ENCODE measurements at regions not wholly inside any gene's neighbourhood (a gene's known extent, or its start where the extent isn't known, plus 50 kb on each side); places are given as distances from the start of the nearest gene placed in this dataset.
"Not testable (repeated sequence)": the region's sequence is repeated elsewhere in the genome, so short reads cannot be mapped to it uniquely, and the experiment has no call there.

GRCh38 chr12:46659032-46659650 lies 166.7 kb downstream of the SLC38A4 start:
- H3K27ac ChIP-seq (ENCODE audit: low read depth, low read length), result no peak overlapping the region

GRCh38 chr12:46657453-46658411 lies 168.1 kb downstream of the SLC38A4 start:
- Histone ChIP-seq H3K27me3 (ENCODE audit: control insufficient read depth in 1 of 2, insufficient read depth in 2 of 2, low read length in 2 of 2) (no peaks in the 10 kb centered on the region), H3K9me3 (ENCODE audit: control insufficient read depth in 1 of 2, low read length in 2 of 2) (no peaks in the 10 kb centered on the region), H3K4me1 (ENCODE audit: control insufficient read depth in 1 of 2, insufficient read depth in 2 of 2, low read length in 2 of 2) (peaks cover 4 to 13% of the 10 kb centered on the region in 2 donors), H3K9ac (ENCODE audit: low read depth in 1 of 2, low read length in 2 of 2) (no peak overlapping the region), H3K4me3 (ENCODE audit: low read depth in 1 of 2, low read length in 2 of 2) (no peak overlapping the region), H3K27ac (ENCODE audit: low read depth, low read length) (no peak overlapping the region), H3K36me3 (ENCODE audit: control insufficient read depth in 1 of 2, insufficient read depth in 2 of 2, low read length in 2 of 2) (no peaks in the 10 kb centered on the region)

More at GRCh38 chr12:46659032-46659650, 166.7 kb downstream of the SLC38A4 start:
- no peaks in the 10 kb centered on the region for H3K36me3 ChIP-seq (ENCODE audit: control insufficient read depth in 1 of 2, insufficient read depth in 2 of 2, low read length in 2 of 2)
- H3K9me3 ChIP-seq (ENCODE audit: control insufficient read depth in 1 of 2, low read length in 2 of 2), result no peaks in the 10 kb centered on the region
- no peak overlapping the region for H3K9ac ChIP-seq (ENCODE audit: low read depth in 1 of 2, low read length in 2 of 2)
- H3K4me1 ChIP-seq (ENCODE audit: control insufficient read depth in 1 of 2, insufficient read depth in 2 of 2, low read length in 2 of 2), result peaks cover 4 to 13% of the 10 kb centered on the region in 2 donors
- H3K27me3 ChIP-seq (ENCODE audit: control insufficient read depth in 1 of 2, insufficient read depth in 2 of 2, low read length in 2 of 2), result no peaks in the 10 kb centered on the region
- H3K4me3 ChIP-seq (ENCODE audit: low read depth in 1 of 2, low read length in 2 of 2), result no peak overlapping the region

- H3K36me3 ChIP-seq (ENCODE audit: control insufficient read depth in 1 of 2, insufficient read depth in 2 of 2, low read length in 2 of 2); H3K27ac ChIP-seq (ENCODE audit: low read depth, low read length); H3K9me3 ChIP-seq (ENCODE audit: control insufficient read depth in 1 of 2, low read length in 2 of 2); H3K4me3 ChIP-seq (ENCODE audit: low read depth in 1 of 2, low read length in 2 of 2); H3K9ac ChIP-seq (ENCODE audit: low read depth in 1 of 2, low read length in 2 of 2); H3K4me1 ChIP-seq (ENCODE audit: control insufficient read depth in 1 of 2, insufficient read depth in 2 of 2, low read length in 2 of 2); H3K27me3 ChIP-seq (ENCODE audit: control insufficient read depth in 1 of 2, insufficient read depth in 2 of 2, low read length in 2 of 2): not testable (repeated sequence)
Observed at GRCh38 chr12:46655984-46656383, 169.8 kb downstream of the SLC38A4 start.

GRCh38 chr12:46653311-46653710 lies 172.5 kb downstream of the SLC38A4 start:
- H3K27ac ChIP-seq (ENCODE audit: low read depth, low read length), result no peak overlapping the region
- no peaks in the 10 kb centered on the region for H3K27me3 ChIP-seq (ENCODE audit: control insufficient read depth in 1 of 2, insufficient read depth in 2 of 2, low read length in 2 of 2)
- H3K9me3 ChIP-seq (ENCODE audit: control insufficient read depth in 1 of 2, low read length in 2 of 2), result no peaks in the 10 kb centered on the region
- no peaks in the 10 kb centered on the region for H3K4me1 ChIP-seq (ENCODE audit: control insufficient read depth in 1 of 2, insufficient read depth in 2 of 2, low read length in 2 of 2)
- no peak overlapping the region for H3K9ac ChIP-seq (ENCODE audit: low read depth in 1 of 2, low read length in 2 of 2)
- no peak overlapping the region for H3K4me3 ChIP-seq (ENCODE audit: low read depth in 1 of 2, low read length in 2 of 2)
- no peaks in the 10 kb centered on the region for H3K36me3 ChIP-seq (ENCODE audit: control insufficient read depth in 1 of 2, insufficient read depth in 2 of 2, low read length in 2 of 2)

- Histone ChIP-seq H3K9ac (ENCODE audit: low read depth in 1 of 2, low read length in 2 of 2) (no peak overlapping the region), H3K36me3 (ENCODE audit: control insufficient read depth in 1 of 2, insufficient read depth in 2 of 2, low read length in 2 of 2) (no peaks in the 10 kb centered on the region), H3K4me3 (ENCODE audit: low read depth in 1 of 2, low read length in 2 of 2) (no peak overlapping the region), H3K9me3 (ENCODE audit: control insufficient read depth in 1 of 2, low read length in 2 of 2) (no peaks in the 10 kb centered on the region), H3K27me3 (ENCODE audit: control insufficient read depth in 1 of 2, insufficient read depth in 2 of 2, low read length in 2 of 2) (no peaks in the 10 kb centered on the region), H3K4me1 (ENCODE audit: control insufficient read depth in 1 of 2, insufficient read depth in 2 of 2, low read length in 2 of 2) (no peaks in the 10 kb centered on the region), H3K27ac (ENCODE audit: low read depth, low read length) (no peak overlapping the region)
Observed at GRCh38 chr12:46652692-46653091, 173.1 kb downstream of the SLC38A4 start.

GRCh38 chr12:46650688-46651087 lies 175.1 kb downstream of the SLC38A4 start:
- Histone ChIP-seq H3K4me3 (ENCODE audit: low read depth in 1 of 2, low read length in 2 of 2) (no peak overlapping the region), H3K27ac (ENCODE audit: low read depth, low read length) (no peak overlapping the region)

GRCh38 chr12:46649433-46649832 lies 176.4 kb downstream of the SLC38A4 start:
- no peaks in the 10 kb centered on the region for H3K9me3 ChIP-seq (ENCODE audit: control insufficient read depth in 1 of 2, low read length in 2 of 2)
- H3K36me3 ChIP-seq (ENCODE audit: control insufficient read depth in 1 of 2, insufficient read depth in 2 of 2, low read length in 2 of 2), result no peaks in the 10 kb centered on the region
- no peak overlapping the region for H3K9ac ChIP-seq (ENCODE audit: low read depth in 1 of 2, low read length in 2 of 2)
- no peaks in the 10 kb centered on the region for H3K27me3 ChIP-seq (ENCODE audit: control insufficient read depth in 1 of 2, insufficient read depth in 2 of 2, low read length in 2 of 2)
- no peak overlapping the region for H3K27ac ChIP-seq (ENCODE audit: low read depth, low read length)
- no peaks in the 10 kb centered on the region for H3K4me1 ChIP-seq (ENCODE audit: control insufficient read depth in 1 of 2, insufficient read depth in 2 of 2, low read length in 2 of 2)
- H3K4me3 ChIP-seq (ENCODE audit: low read depth in 1 of 2, low read length in 2 of 2), result no peak overlapping the region

More at GRCh38 chr12:46650688-46651087, 175.1 kb downstream of the SLC38A4 start:
- Histone ChIP-seq H3K9ac (ENCODE audit: low read depth in 1 of 2, low read length in 2 of 2) (no peak overlapping the region), H3K36me3 (ENCODE audit: control insufficient read depth in 1 of 2, insufficient read depth in 2 of 2, low read length in 2 of 2) (no peaks in the 10 kb centered on the region), H3K27me3 (ENCODE audit: control insufficient read depth in 1 of 2, insufficient read depth in 2 of 2, low read length in 2 of 2) (no peaks in the 10 kb centered on the region), H3K4me1 (ENCODE audit: control insufficient read depth in 1 of 2, insufficient read depth in 2 of 2, low read length in 2 of 2) (no peaks in the 10 kb centered on the region), H3K9me3 (ENCODE audit: control insufficient read depth in 1 of 2, low read length in 2 of 2) (no peaks in the 10 kb centered on the region)

- Histone ChIP-seq H3K9me3 (ENCODE audit: control insufficient read depth in 1 of 2, low read length in 2 of 2) (peaks cover 0 to 2% of the 10 kb centered on the region in 2 donors), H3K27me3 (ENCODE audit: control insufficient read depth in 1 of 2, insufficient read depth in 2 of 2, low read length in 2 of 2) (no peaks in the 10 kb centered on the region), H3K27ac (ENCODE audit: low read depth, low read length) (no peak overlapping the region), H3K4me3 (ENCODE audit: low read depth in 1 of 2, low read length in 2 of 2) (no peak overlapping the region), H3K4me1 (ENCODE audit: control insufficient read depth in 1 of 2, insufficient read depth in 2 of 2, low read length in 2 of 2) (no peaks in the 10 kb centered on the region), H3K9ac (ENCODE audit: low read depth in 1 of 2, low read length in 2 of 2) (no peak overlapping the region), H3K36me3 (ENCODE audit: control insufficient read depth in 1 of 2, insufficient read depth in 2 of 2, low read length in 2 of 2) (no peaks in the 10 kb centered on the region)
Observed at GRCh38 chr12:46647034-46647433, 178.8 kb downstream of the SLC38A4 start.

GRCh38 chr12:46641649-46642048 lies 184.1 kb downstream of the SLC38A4 start:
- H3K36me3 ChIP-seq (ENCODE audit: control insufficient read depth in 1 of 2, insufficient read depth in 2 of 2, low read length in 2 of 2); H3K27me3 ChIP-seq (ENCODE audit: control insufficient read depth in 1 of 2, insufficient read depth in 2 of 2, low read length in 2 of 2); H3K4me1 ChIP-seq (ENCODE audit: control insufficient read depth in 1 of 2, insufficient read depth in 2 of 2, low read length in 2 of 2); H3K27ac ChIP-seq (ENCODE audit: low read depth, low read length); H3K4me3 ChIP-seq (ENCODE audit: low read depth in 1 of 2, low read length in 2 of 2); H3K9ac ChIP-seq (ENCODE audit: low read depth in 1 of 2, low read length in 2 of 2): not testable (repeated sequence)
- peaks cover 0 to 26% of the 10 kb centered on the region in 2 donors for H3K9me3 ChIP-seq (ENCODE audit: control insufficient read depth in 1 of 2, low read length in 2 of 2)

GRCh38 chr12:46635818-46636217 lies 190.0 kb downstream of the SLC38A4 start:
- no peaks in the 10 kb centered on the region for H3K27me3 ChIP-seq (ENCODE audit: control insufficient read depth in 1 of 2, insufficient read depth in 2 of 2, low read length in 2 of 2)
- no peak overlapping the region for H3K9ac ChIP-seq (ENCODE audit: low read depth in 1 of 2, low read length in 2 of 2)
- H3K27ac ChIP-seq (ENCODE audit: low read depth, low read length), result no peak overlapping the region
- H3K9me3 ChIP-seq (ENCODE audit: control insufficient read depth in 1 of 2, low read length in 2 of 2), result peaks cover 0 to 12% of the 10 kb centered on the region in 2 donors
- H3K4me1 ChIP-seq (ENCODE audit: control insufficient read depth in 1 of 2, insufficient read depth in 2 of 2, low read length in 2 of 2), result no peaks in the 10 kb centered on the region
- H3K36me3 ChIP-seq (ENCODE audit: control insufficient read depth in 1 of 2, insufficient read depth in 2 of 2, low read length in 2 of 2), result no peaks in the 10 kb centered on the region
- H3K4me3 ChIP-seq (ENCODE audit: low read depth in 1 of 2, low read length in 2 of 2), result no peak overlapping the region

Data from duodenal mucosa (tissue), 2 donors.